HepG2 (cell line): ENCODE measurements at regions not wholly inside any gene's neighbourhood (a gene's known extent, or its start where the extent isn't known, plus 50 kb on each side); places are given as distances from the start of the nearest gene placed in this dataset.

Source experiments
- ATAC-seq: fragments of 200-7000 bp; cut with Tn5 transposase; 3 replicates; pipeline ENCODE4 v1.9.1; 2020; ENCODE audit warnings: mild to moderate bottlenecking, moderate library complexity
- BruUV-seq: library from RNA; stranded (reverse); fragments of 400-500 nt; replicated peaks from 2 replicates; lab custom pipeline; 2021; lab: Mats Ljungman, UMichigan
- CTCF ChIA-PET: fragments of 300-600 bp; formaldehyde crosslinking; extraction: SDS; loops from one replicate; lab custom pipeline; 2021; ENCODE audit warnings: low total read pairs, inconsistent platforms, low intra/inter-chr PET ratio; lab: Yijun Ruan, JAX
- POLR2A ChIA-PET: fragments of 350-600 bp; sonication (Branson Sonifier 250); formaldehyde crosslinking; loops from one replicate; lab custom pipeline; 2020; ENCODE audit warnings: antibody characterized with exemption, inconsistent platforms; lab: Yijun Ruan, JAX
- DNase-seq: peaks from one replicate; pipeline ENCODE4 v3.0.0-alpha.2; 2015; ENCODE audit warnings: low spot score
- FAIRE-seq: peaks from 3 replicates; lab custom pipeline; 2011; peaks lifted over from hg19 to GRCh38; lab: Jason Lieb, UNC
- H2AFZ ChIP-seq: one replicate; pipeline ENCODE4 v1.6.1; 2011; ENCODE audit warnings: low read length, inconsistent platforms
- H3K27ac ChIP-seq: fragments of 300-600 bp; 3 replicates; pipeline ENCODE4 v1.8.0; 2011; ENCODE audit warnings: mixed run types, mild to moderate bottlenecking, mixed read lengths, low read length, inconsistent platforms; ENCODE audit not compliant: insufficient read depth; ENCODE audit errors: extremely low read length
- H3K27me3 ChIP-seq, 2 experiments: fragments of 200-600 bp in 1 of 2; 2 replicates in 1 of 2; 3 replicates in 1 of 2; pipeline versions ENCODE4 v1.6.0 to v1.8.0; 2011; ENCODE audit warnings: low read length in 2 of 2, mild to moderate bottlenecking in 2 of 2, moderate library complexity in 2 of 2, inconsistent platforms in 1 of 2; ENCODE audit not compliant: insufficient read depth in 2 of 2, control insufficient read depth in 1 of 2
- H3K36me3 ChIP-seq, 2 experiments: fragments of 200-600 bp in 1 of 2; replicated peaks in 1 of 2; 2 replicates in 1 of 2; 3 replicates in 1 of 2; pipeline versions ENCODE4 v1.5.1 to v1.8.0; 2011; ENCODE audit warnings: low read length in 2 of 2, inconsistent platforms in 1 of 2; ENCODE audit not compliant: insufficient read depth in 2 of 2, control insufficient read depth in 1 of 2
- H3K4me1 ChIP-seq: 2 replicates; pipeline ENCODE4 v1.5.1; 2012; ENCODE audit warnings: low read length, inconsistent platforms; ENCODE audit not compliant: insufficient read depth
- H3K4me2 ChIP-seq: 2 replicates; pipeline ENCODE4 v1.6.0; 2011; ENCODE audit warnings: low read depth, low read length, inconsistent platforms
- H3K4me3 ChIP-seq, 3 experiments: fragments of 200-600 bp in 1 of 3; sonication (generic), shearing (Covaris generic) in 1 of 3; replicated peaks in 1 of 3; 2 replicates each; pipeline ENCODE4 v1.5.1; 2011 to 2016; ENCODE audit warnings: low read length in 3 of 3, inconsistent platforms in 2 of 3, low read depth in 2 of 3, mild to moderate bottlenecking in 2 of 3, control low read depth in 1 of 3, mixed read lengths in 1 of 3; ENCODE audit not compliant: insufficient read depth in 1 of 3
- H3K79me2 ChIP-seq: one replicate; pipeline ENCODE4 v1.6.1; 2011; ENCODE audit warnings: low read length, inconsistent platforms; ENCODE audit not compliant: insufficient read depth
- H3K9ac ChIP-seq: 2 replicates; pipeline ENCODE4 v1.6.0; 2011; ENCODE audit warnings: mild to moderate bottlenecking, low read depth, low read length, inconsistent platforms; ENCODE audit not compliant: insufficient read depth
- H3K9me3 ChIP-seq: 2 replicates; pipeline ENCODE4 v1.5.1; 2012; ENCODE audit warnings: mild to moderate bottlenecking, low read length
- H4K20me1 ChIP-seq: 2 replicates; pipeline ENCODE4 v1.6.0; 2011; ENCODE audit warnings: inconsistent platforms, mild to moderate bottlenecking, low read length, moderate library complexity; ENCODE audit not compliant: insufficient read depth
- ARID2 ChIP-seq: sonication (generic); formaldehyde crosslinking; IDR thresholded peaks from 2 replicates; pipeline ENCODE4 v1.8.1; 2022; ENCODE audit warnings: mild to moderate bottlenecking, missing genetic modification reagents, borderline replicate concordance
- CBX2 ChIP-seq, 2 experiments: fragments of 200-600 bp in 1 of 2; sonication (generic); formaldehyde crosslinking in 1 of 2; IDR thresholded peaks; 2 replicates each; pipeline versions ENCODE4 v1.7.0 to v1.8.1; 2018 to 2022; ENCODE audit warnings: low read depth in 2 of 2, low read length in 1 of 2, mild to moderate bottlenecking in 1 of 2, missing genetic modification reagents in 1 of 2
- GATAD2A ChIP-seq: IDR thresholded peaks from 2 replicates; pipeline ENCODE4 v1.6.1; 2016
- HNF4A ChIP-seq: sonication (generic); formaldehyde crosslinking; IDR thresholded peaks from 2 replicates; pipeline ENCODE4 v1.4.0; 2020; ENCODE audit warnings: missing genetic modification reagents
- HNRNPUL1 ChIP-seq: fragments of 200-400 bp; formaldehyde crosslinking; IDR thresholded peaks from 2 replicates; pipeline ENCODE4 v1.6.1; 2017; ENCODE audit warnings: low read depth, mild to moderate bottlenecking, low read length, moderate library complexity
- KDM6A ChIP-seq: IDR thresholded peaks from 2 replicates; pipeline ENCODE4 v1.6.1; 2016; ENCODE audit warnings: low read depth
- MED13 ChIP-seq: sonication (generic); formaldehyde crosslinking; IDR thresholded peaks from 2 replicates; pipeline ENCODE4 v1.5.0; 2020; ENCODE audit warnings: missing genetic modification reagents
- NR2F2 ChIP-seq: IDR thresholded peaks from 2 replicates; pipeline ENCODE4 v1.6.1; 2012; ENCODE audit warnings: low read depth, inconsistent platforms, borderline replicate concordance
- SRY ChIP-seq: sonication (generic); formaldehyde crosslinking; IDR thresholded peaks from 2 replicates; pipeline ENCODE4 v1.8.0; 2022; ENCODE audit warnings: mild to moderate bottlenecking, missing genetic modification reagents
- ZFY ChIP-seq: sonication (generic); formaldehyde crosslinking; IDR thresholded peaks from 2 replicates; pipeline ENCODE4 v1.4.0; 2020; ENCODE audit warnings: missing genetic modification reagents
- ZNF253 ChIP-seq: sonication (generic); formaldehyde crosslinking; IDR thresholded peaks from 2 replicates; pipeline ENCODE4 v1.8.0; 2022; ENCODE audit warnings: mild to moderate bottlenecking, missing genetic modification reagents, borderline replicate concordance
- ZNF7 ChIP-seq: IDR thresholded peaks from 2 replicates; pipeline ENCODE4 v1.6.1; 2016; ENCODE audit warnings: missing biosample characterization, missing genetic modification reagents
- ZSCAN12 ChIP-seq: sonication (generic); formaldehyde crosslinking; IDR thresholded peaks from 2 replicates; pipeline ENCODE4 v1.9.0; 2021; ENCODE audit warnings: mild to moderate bottlenecking, missing genetic modification reagents
- WGBS: methylation state at CpG from one replicate; pipeline ENCODE4 v1.1.6; 2017; ENCODE audit warnings: low lambda C conversion rate; 5-methylcytosine and 5-hydroxymethylcytosine counted together
- in situ Hi-C: cut with HindIII; loops from 2 replicates; pipeline ENCODE4 v1.10.0; 2017; ENCODE audit warnings: low pct_unique_long_range_greater_than_20kb; ENCODE audit not compliant: extremely low pct_ligation_motif_present
- intact Hi-C: fragments of 100-400 bp; cut with micrococcal nuclease; formaldehyde crosslinking; loops from one replicate; pipeline ENCODE4 v1.10.0; 2022; ENCODE audit not compliant: unreplicated experiment
- TF ChIP-seq, protein P1 (sequence below): sonication (generic); formaldehyde crosslinking; IDR thresholded peaks from 2 replicates; pipeline ENCODE4 v1.8.0; 2022; ENCODE audit warnings: missing genetic modification reagents, mild to moderate bottlenecking, moderate library complexity, borderline replicate concordance
- TF ChIP-seq, protein P2 (sequence below): sonication (generic); formaldehyde crosslinking; IDR thresholded peaks from 2 replicates; pipeline ENCODE4 v1.9.0; 2022; ENCODE audit warnings: low read depth, missing genetic modification reagents

DNA sequence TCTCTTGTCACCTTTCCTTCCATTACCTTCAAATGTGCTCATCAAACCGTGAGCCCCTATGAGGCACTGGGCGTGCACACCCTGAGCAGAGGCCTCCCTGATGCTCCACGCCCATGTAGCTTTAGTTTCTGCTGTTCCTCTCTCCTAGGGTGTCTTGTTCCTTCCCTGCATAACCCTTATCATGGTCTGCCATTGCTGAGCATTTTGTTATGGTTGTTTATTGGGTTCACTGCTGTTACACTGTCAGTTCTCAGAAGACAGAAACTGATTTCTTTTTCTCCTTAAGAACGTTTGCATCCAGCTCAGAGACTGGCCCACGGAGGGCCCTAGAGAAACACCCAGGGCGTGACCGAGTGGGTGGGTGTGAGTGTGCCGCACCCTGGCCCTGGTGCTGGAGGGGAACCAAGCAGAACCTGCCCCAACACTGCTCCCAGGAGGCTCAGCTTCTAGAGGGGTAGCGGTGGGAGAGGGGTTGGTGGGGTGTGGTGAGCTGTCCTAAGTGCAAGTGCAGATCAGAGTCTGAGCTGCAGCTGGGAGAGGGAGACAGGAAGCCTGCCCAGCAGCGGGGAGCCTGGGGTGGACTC lies 61.4 kb upstream of the URI1 start:
- in situ Hi-C loops (no loop called here), intact Hi-C loops (no loop called here)
- BruUV-seq, result no TSS peak
- H3K4me2 ChIP-seq, result no peak overlapping the region
- H3K9ac ChIP-seq, result no peak overlapping the region
- ChIA-PET POLR2A (no interaction called here), CTCF (no interaction called here)
- no peaks in the 10 kb centered on the region for H4K20me1 ChIP-seq
- H3K4me1 ChIP-seq, result peaks cover 9% of the 10 kb centered on the region; the same call in 1 of the 2 replicates
- DNase-seq (no peak), ATAC-seq (no peak), FAIRE-seq (no peak)
- H3K27me3 ChIP-seq, result peaks cover 0 to 37% of the 10 kb centered on the region in 2 experiments; a peak in 2 of 5 replicates
- H3K27ac ChIP-seq, result no peak overlapping the region
- no peaks in the 10 kb centered on the region for H3K36me3 ChIP-seq
- no peaks in the 10 kb centered on the region for H3K79me2 ChIP-seq
- 15% methylated on average over 10 of the region's 10 CpGs for WGBS
- no peak overlapping the region for H3K4me3 ChIP-seq
- H3K9me3 ChIP-seq, result no peaks in the 10 kb centered on the region
- H2AFZ ChIP-seq, result no peak overlapping the region
- no peak for TF ChIP-seq MED13 (CRISPR knock-in tag)
- TF ChIP-seq HNF4A, result no peak
- no peak for TF ChIP-seq ZNF253 (CRISPR knock-in tag)
- no peak for TF ChIP-seq ARID2 (CRISPR knock-in tag)
- no peak for TF ChIP-seq KDM6A
- no peak for TF ChIP-seq ZFY (CRISPR knock-in tag)
- TF ChIP-seq SRY, result no peak
- no peak for TF ChIP-seq GATAD2A (CRISPR knock-in tag)
- no peak for TF ChIP-seq HNRNPUL1
- no peak for TF ChIP-seq ZSCAN12 (CRISPR knock-in tag)

DNA sequence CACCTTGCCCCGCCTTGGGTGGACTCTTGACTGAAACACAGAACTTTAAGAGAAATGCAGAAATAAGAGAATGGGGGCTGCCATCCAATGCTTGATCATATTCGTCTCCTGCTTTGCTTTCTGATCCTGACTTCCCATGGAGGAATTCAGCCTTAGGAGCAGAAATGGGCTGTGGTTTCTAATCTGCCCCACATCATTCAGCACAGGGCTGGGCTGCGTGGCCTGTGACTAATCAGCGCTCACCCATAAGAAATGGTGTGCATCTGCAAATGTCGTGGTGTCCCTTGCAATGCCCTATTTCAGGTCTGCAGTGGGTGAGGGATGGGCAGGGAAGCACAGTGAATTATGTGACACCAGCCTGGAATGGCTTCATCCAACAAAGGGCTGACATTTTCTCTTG lies 60.7 kb upstream of the URI1 start:
- Histone ChIP-seq H3K9ac (no peak overlapping the region), H3K36me3 (no peaks in the 10 kb centered on the region), H3K4me1 (peaks cover 9% of the 10 kb centered on the region; the same call in 1 of the 2 replicates), H3K4me2 (no peak overlapping the region), H4K20me1 (no peaks in the 10 kb centered on the region), H3K9me3 (no peaks in the 10 kb centered on the region), H3K27ac (no peak overlapping the region), H3K4me3 (no peak overlapping the region), H2AFZ (no peak overlapping the region), H3K79me2 (no peaks in the 10 kb centered on the region), H3K27me3 (peaks cover 0 to 33% of the 10 kb centered on the region in 2 experiments; a peak in 2 of 5 replicates)
- intact Hi-C loops, result no loop called here
- FAIRE-seq, result no peak
- ChIA-PET CTCF (no interaction called here), POLR2A (no interaction called here)
- no peak for ATAC-seq
- DNase-seq, result no peak
- in situ Hi-C loops, result no loop called here
- BruUV-seq, result no TSS peak
- WGBS, result 57% methylated on average over 5 of the region's 5 CpGs
- TF ChIP-seq ZNF7 (no peak), NR2F2 (no peak), CBX2 (IDR thresholded peaks at IDR 0.05; ENCODE audit: low read depth, low read length) (no peak), CBX2 (CRISPR knock-in tag; IDR thresholded peaks at IDR 0.05; ENCODE audit: low read depth) (no peak)
- TF ChIP-seq, protein P1, sequence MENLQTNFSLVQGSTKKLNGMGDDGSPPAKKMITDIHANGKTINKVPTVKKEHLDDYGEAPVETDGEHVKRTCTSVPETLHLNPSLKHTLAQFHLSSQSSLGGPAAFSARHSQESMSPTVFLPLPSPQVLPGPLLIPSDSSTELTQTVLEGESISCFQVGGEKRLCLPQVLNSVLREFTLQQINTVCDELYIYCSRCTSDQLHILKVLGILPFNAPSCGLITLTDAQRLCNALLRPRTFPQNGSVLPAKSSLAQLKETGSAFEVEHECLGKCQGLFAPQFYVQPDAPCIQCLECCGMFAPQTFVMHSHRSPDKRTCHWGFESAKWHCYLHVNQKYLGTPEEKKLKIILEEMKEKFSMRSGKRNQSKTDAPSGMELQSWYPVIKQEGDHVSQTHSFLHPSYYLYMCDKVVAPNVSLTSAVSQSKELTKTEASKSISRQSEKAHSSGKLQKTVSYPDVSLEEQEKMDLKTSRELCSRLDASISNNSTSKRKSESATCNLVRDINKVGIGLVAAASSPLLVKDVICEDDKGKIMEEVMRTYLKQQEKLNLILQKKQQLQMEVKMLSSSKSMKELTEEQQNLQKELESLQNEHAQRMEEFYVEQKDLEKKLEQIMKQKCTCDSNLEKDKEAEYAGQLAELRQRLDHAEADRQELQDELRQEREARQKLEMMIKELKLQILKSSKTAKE, result no peak
- TF ChIP-seq, protein P2, sequence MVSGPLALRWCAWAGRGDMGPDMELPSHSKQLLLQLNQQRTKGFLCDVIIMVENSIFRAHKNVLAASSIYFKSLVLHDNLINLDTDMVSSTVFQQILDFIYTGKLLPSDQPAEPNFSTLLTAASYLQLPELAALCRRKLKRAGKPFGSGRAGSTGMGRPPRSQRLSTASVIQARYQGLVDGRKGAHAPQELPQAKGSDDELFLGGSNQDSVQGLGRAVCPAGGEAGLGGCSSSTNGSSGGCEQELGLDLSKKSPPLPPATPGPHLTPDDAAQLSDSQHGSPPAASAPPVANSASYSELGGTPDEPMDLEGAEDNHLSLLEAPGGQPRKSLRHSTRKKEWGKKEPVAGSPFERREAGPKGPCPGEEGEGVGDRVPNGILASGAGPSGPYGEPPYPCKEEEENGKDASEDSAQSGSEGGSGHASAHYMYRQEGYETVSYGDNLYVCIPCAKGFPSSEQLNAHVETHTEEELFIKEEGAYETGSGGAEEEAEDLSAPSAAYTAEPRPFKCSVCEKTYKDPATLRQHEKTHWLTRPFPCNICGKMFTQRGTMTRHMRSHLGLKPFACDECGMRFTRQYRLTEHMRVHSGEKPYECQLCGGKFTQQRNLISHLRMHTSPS (CRISPR knock-in tag), result no peak
